22Rv1 (cell line): ENCODE measurements at regions not wholly inside any gene's neighbourhood (a gene's known extent, or its start where the extent isn't known, plus 50 kb on each side); places are given as distances from the start of the nearest gene placed in this dataset.

Experiments
- H3K27ac ChIP-seq: fragments of 450-650 bp; 2 replicates; pipeline ENCODE4 v1.5.1; 2017
- ZFX ChIP-seq: fragments of 450-650 bp; IDR thresholded peaks from 2 replicates; pipeline ENCODE4 v1.6.1; 2017; ENCODE audit warnings: antibody characterized with exemption, borderline replicate concordance
- TF ChIP-seq, protein P1 (sequence below): fragments of 450-650 bp; IDR thresholded peaks from 2 replicates; pipeline ENCODE4 v1.5.1; 2017; ENCODE audit warnings: mild to moderate bottlenecking

DNA sequence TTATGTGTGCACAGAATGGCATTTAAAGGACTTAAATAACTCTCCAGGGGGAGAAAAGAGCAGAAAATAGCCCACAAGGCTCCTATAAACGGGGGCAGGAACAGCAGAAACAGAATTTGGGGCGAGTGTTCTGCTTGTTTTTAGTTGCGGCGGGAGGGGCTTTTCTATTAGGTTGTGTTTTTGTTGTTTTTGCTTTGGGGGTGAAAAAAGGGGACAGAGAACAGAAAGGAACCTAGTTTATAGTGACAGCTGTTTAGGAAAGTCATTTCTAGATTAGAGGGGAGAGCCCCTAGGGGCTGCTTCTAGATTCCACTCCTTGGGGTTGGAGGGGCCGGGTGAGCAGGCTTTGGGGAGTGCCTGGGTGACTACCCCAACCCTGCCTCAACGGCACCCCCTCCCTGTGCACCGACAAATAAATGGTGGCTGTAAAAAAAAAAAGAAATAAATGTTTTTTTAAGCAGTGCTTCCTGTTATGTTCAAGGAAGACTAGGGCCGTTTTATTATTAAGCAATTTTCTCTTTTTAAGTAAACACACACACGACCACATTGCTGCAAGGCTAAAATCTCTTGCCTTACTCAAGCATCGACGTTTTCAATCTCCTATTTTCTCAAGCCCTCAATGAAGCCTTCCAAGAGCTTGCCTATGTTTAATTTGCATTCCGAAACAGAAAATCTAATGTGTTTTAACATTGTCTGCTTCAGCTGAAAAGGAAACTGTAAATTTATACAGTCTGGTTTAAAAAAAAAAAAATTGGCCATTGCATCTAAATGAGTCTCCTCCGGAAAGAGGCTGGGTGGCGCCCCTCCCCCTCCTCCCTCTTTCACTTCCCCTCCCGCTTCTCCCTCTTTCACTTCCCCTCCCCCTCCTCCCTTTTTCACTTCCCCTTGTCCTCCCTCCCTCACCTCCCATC, 123.3 kb upstream of the TBL1X start:
- no peak overlapping the region for H3K27ac ChIP-seq
- TF ChIP-seq, protein P1, sequence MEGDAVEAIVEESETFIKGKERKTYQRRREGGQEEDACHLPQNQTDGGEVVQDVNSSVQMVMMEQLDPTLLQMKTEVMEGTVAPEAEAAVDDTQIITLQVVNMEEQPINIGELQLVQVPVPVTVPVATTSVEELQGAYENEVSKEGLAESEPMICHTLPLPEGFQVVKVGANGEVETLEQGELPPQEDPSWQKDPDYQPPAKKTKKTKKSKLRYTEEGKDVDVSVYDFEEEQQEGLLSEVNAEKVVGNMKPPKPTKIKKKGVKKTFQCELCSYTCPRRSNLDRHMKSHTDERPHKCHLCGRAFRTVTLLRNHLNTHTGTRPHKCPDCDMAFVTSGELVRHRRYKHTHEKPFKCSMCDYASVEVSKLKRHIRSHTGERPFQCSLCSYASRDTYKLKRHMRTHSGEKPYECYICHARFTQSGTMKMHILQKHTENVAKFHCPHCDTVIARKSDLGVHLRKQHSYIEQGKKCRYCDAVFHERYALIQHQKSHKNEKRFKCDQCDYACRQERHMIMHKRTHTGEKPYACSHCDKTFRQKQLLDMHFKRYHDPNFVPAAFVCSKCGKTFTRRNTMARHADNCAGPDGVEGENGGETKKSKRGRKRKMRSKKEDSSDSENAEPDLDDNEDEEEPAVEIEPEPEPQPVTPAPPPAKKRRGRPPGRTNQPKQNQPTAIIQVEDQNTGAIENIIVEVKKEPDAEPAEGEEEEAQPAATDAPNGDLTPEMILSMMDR = no peak
- TF ChIP-seq ZFX = no peak

GRCh38 chrX:9342561-9343051, 122.3 kb upstream of the TBL1X start:
- no peak overlapping the region for H3K27ac ChIP-seq

DNA sequence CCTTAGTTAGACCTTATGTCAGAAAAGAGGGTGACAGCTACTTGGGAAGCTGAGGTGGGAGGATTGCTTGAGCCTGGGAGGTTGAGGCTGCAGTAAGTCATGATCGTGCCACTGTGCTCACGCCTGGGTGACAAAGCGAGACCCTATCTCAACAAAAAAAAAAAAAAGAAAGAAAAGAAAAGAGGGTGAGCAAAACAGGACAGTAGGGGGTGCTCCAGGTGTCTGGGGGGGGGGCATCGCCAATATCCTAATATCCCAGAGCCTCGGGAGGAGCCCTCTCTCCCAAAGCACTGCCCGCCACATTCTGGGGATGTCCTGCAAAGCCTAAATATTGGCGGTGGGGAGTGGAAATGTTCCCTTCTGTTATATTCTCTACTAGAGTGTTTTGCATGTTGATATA, 120.9 kb upstream of the TBL1X start:
- H3K27ac ChIP-seq = no peak overlapping the region
- TF ChIP-seq, protein P1 = no peak
- TF ChIP-seq ZFX = no peak

More at GRCh38 chrX:9342561-9343051, 122.3 kb upstream of the TBL1X start:
- TF ChIP-seq, protein P1 = no peak
- no peak for TF ChIP-seq ZFX

- no peak overlapping the region for H3K27ac ChIP-seq
- no peak for TF ChIP-seq ZFX
- TF ChIP-seq, protein P1 = no peak
Measured at GRCh38 chrX:9345957-9346356, 118.9 kb upstream of the TBL1X start.

DNA sequence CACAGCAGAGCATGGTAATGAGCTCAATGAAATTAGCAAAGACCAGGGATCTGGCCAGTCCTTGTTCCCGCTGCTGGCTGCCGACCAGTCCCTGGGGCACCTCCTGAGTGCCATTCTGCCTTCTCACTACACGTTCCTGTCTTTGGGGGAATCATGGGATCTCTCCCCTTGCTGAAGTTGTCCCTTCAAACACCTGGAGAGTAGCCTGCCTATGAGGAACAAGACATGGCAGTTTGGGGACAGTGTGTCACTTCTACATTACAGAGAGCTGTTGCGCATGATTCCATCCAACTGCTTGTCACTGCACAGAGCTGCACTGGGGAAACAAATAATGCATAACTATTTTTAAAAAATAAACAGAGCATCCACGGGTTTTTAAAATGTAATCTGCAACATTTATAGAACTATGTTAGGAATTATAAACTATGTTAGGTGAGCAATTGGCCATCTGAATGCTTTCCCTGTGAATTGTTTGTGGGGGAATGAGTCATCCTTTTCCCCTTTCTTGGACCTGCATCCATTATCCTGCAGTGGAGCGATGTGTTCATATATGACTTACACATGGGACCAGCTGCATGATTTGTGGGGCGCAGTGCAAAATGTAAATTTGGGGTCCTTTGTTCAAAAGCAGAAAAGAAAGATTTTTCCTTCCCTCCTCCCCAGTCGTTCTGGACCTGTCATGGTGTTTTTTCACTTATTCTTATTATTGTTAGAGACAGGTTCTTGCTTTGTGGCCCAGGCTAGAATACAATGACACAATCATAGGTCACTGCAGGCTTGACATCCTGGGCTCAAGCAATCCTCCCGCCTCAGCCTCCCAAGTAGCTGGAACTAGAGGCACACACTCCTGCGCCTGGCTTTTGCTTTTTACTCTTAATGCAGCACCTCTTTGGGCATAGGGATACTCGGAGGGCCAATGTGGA, 115.0 kb upstream of the TBL1X start:
- TF ChIP-seq, protein P1 = no peak
- TF ChIP-seq ZFX = no peak
- no peak overlapping the region for H3K27ac ChIP-seq

DNA sequence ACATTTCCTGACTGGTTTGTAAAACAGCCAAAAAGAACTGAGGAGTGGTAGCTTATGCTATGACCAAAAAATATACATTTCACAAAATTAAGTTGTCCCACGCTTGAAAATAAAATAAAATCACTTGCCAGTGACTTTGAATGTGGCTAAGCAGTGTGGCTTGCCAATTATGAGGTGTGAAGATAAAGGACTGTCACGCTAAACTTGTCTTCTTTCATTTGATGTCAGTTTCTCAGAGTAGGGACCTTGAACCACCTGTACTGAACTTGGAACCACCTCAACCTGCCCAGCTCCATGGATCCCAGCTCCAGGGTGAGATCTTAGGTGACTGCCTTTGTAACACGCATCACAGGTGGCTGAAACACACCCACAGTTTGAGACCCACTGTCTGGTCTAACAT, 113.7 kb upstream of the TBL1X start:
- H3K27ac ChIP-seq = no peak overlapping the region
- no peak for TF ChIP-seq ZFX
- TF ChIP-seq, protein P1 = no peak

DNA sequence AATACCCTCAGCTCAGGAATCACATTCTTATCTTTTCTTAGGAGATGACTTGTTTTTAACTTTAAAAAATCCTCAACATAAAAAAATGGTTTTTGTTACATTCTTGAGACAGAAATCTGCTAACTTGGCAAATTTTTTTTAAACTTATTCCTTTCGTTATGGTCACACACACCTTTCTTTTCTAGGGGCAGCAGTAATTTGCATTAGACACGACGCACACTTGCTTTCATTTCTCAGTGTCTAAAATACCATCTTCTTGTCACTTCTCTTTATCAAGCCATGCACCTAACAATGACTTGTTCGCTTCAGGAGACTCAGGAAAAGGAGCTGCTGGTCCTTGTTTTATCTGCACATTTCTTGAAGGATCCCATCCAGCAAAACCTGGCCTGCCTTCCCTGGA, 112.6 kb upstream of the TBL1X start:
- H3K27ac ChIP-seq = no peak overlapping the region
- TF ChIP-seq, protein P1 = 0 out of 2 replicates have a peak, but pooled peaks have one; percentile 2
- no peak for TF ChIP-seq ZFX
